Activated B cell treated with CpG ODN at 0.5 μM for 24 hours (primary cell): ENCODE measurements at regions not wholly inside any gene's neighbourhood (a gene's known extent, or its start where the extent isn't known, plus 50 kb on each side); places are given as distances from the start of the nearest gene placed in this dataset.

Experiments
- ATAC-seq: fragments of 200-7000 bp; cut with Tn5 transposase; one replicate; pipeline ENCODE4 v1.10.0; 2021; ENCODE audit warnings: low read depth, mild to moderate bottlenecking, moderate library complexity
- CTCF ChIA-PET: fragments of 350-600 bp; sonication (Branson Sonifier 250); formaldehyde crosslinking; loops from one replicate; lab custom pipeline; 2021; ENCODE audit warnings: antibody characterized with exemption; lab: Charles Lee
- POLR2A ChIA-PET: fragments of 350-600 bp; sonication (Branson Sonifier 250); formaldehyde crosslinking; loops from one replicate; lab custom pipeline; 2021; ENCODE audit warnings: antibody characterized with exemption; lab: Charles Lee
- DNase-seq: peaks from one replicate; pipeline ENCODE4 v3.0.0; 2022
- H3K27ac Mint-ChIP-seq: one replicate; pipeline ENCODE4 v1.8.0; 2020; ENCODE audit warnings: mixed read lengths
- H3K27me3 Mint-ChIP-seq: one replicate; pipeline ENCODE4 v1.8.0; 2021; ENCODE audit warnings: mixed read lengths
- H3K36me3 Mint-ChIP-seq: one replicate; pipeline ENCODE4 v1.8.0; 2021; ENCODE audit warnings: low read depth, mixed read lengths
- H3K4me1 Mint-ChIP-seq: one replicate; pipeline ENCODE4 v1.8.0; 2021; ENCODE audit warnings: mixed read lengths
- H3K4me3 Mint-ChIP-seq: one replicate; pipeline ENCODE4 v1.8.0; 2020; ENCODE audit warnings: mild to moderate bottlenecking, mixed read lengths
- H3K9me3 Mint-ChIP-seq: one replicate; pipeline ENCODE4 v1.8.0; 2020; ENCODE audit warnings: mixed read lengths
- CTCF ChIP-seq: fragments of 200-600 bp; IDR thresholded peaks from one replicate; pipeline ENCODE4 v1.8.0; 2022; ENCODE audit warnings: antibody characterized with exemption, mild to moderate bottlenecking
- intact Hi-C: fragments of 100-400 bp; cut with micrococcal nuclease; formaldehyde crosslinking; loops from one replicate; pipeline ENCODE4 v1.15.1; 2024

- H3K4me1 Mint-ChIP-seq, result no peaks in the 10 kb centered on the region
- no peaks in the 10 kb centered on the region for H3K36me3 Mint-ChIP-seq
- no peak overlapping the region for H3K4me3 Mint-ChIP-seq
- POLR2A ChIA-PET, result no interaction called here
- H3K27ac Mint-ChIP-seq, result no peak overlapping the region
- CTCF ChIA-PET, result no interaction called here
- ATAC-seq (no peak), DNase-seq (no peak)
- intact Hi-C loops, result no loop called here
- H3K27me3 Mint-ChIP-seq, result no peaks in the 10 kb centered on the region
- H3K9me3 Mint-ChIP-seq, result peaks cover 16% of the 10 kb centered on the region
- no peak for TF ChIP-seq CTCF
Observed at GRCh38 chr1:96191165-96191564, 530.4 kb upstream of the PTBP2 start.

- H3K4me3 Mint-ChIP-seq, result no peak overlapping the region
- TF ChIP-seq CTCF, result no peak
- DNase-seq, result no peak
- no peak for ATAC-seq
- POLR2A ChIA-PET, result no interaction called here
- H3K27ac Mint-ChIP-seq, result no peak overlapping the region
- H3K9me3 Mint-ChIP-seq, result peaks cover 10% of the 10 kb centered on the region
- H3K27me3 Mint-ChIP-seq, result no peaks in the 10 kb centered on the region
- no peaks in the 10 kb centered on the region for H3K4me1 Mint-ChIP-seq
- CTCF ChIA-PET, result no interaction called here
- no peaks in the 10 kb centered on the region for H3K36me3 Mint-ChIP-seq
- intact Hi-C loops, result no loop called here
Observed at GRCh38 chr1:96206451-96206850, 515.1 kb upstream of the PTBP2 start.

- CTCF ChIA-PET, result no interaction called here
Observed at GRCh38 chr1:96207936-96208335, 513.6 kb upstream of the PTBP2 start.

GRCh38 chr1:96208428-96208827 is 513.2 kb upstream of the PTBP2 start:
- H3K36me3 Mint-ChIP-seq, result no peaks in the 10 kb centered on the region
- CTCF ChIA-PET, result no interaction called here
- POLR2A ChIA-PET, result no interaction called here
- DNase-seq (no peak), ATAC-seq (no peak)
- peaks cover 10% of the 10 kb centered on the region for H3K9me3 Mint-ChIP-seq
- H3K4me1 Mint-ChIP-seq, result no peaks in the 10 kb centered on the region
- no peak overlapping the region for H3K27ac Mint-ChIP-seq
- no peak overlapping the region for H3K4me3 Mint-ChIP-seq
- TF ChIP-seq CTCF, result no peak
- intact Hi-C loops, result no loop called here
- no peaks in the 10 kb centered on the region for H3K27me3 Mint-ChIP-seq

More at GRCh38 chr1:96207936-96208335, 513.6 kb upstream of the PTBP2 start:
- Mint-ChIP-seq H3K9me3 (peaks cover 10% of the 10 kb centered on the region), H3K27ac (no peak overlapping the region), H3K4me1 (no peaks in the 10 kb centered on the region), H3K36me3 (no peaks in the 10 kb centered on the region), H3K27me3 (no peaks in the 10 kb centered on the region), H3K4me3 (no peak overlapping the region)
- no peak for TF ChIP-seq CTCF
- DNase-seq (no peak), ATAC-seq (no peak)
- intact Hi-C loops, result no loop called here
- POLR2A ChIA-PET, result no interaction called here

- Mint-ChIP-seq H3K4me1 (no peaks in the 10 kb centered on the region), H3K27ac (no peak overlapping the region), H3K4me3 (no peak overlapping the region), H3K27me3 (no peaks in the 10 kb centered on the region), H3K36me3 (no peaks in the 10 kb centered on the region), H3K9me3 (peaks cover 7% of the 10 kb centered on the region)
- intact Hi-C loops, result no loop called here
- POLR2A ChIA-PET, result no interaction called here
- CTCF ChIA-PET, result no interaction called here
- no peak for TF ChIP-seq CTCF
- DNase-seq (no peak), ATAC-seq (no peak)
Observed at GRCh38 chr1:96210054-96210453, 511.5 kb upstream of the PTBP2 start.
